HG02970 (cell line): ENCODE measurements at regions not wholly inside any gene's neighbourhood (a gene's known extent, or its start where the extent isn't known, plus 50 kb on each side); places are given as distances from the start of the nearest gene placed in this dataset.
"Not testable (repeated sequence)": the region's sequence is repeated elsewhere in the genome, so short reads cannot be mapped to it uniquely, and the experiment has no call there.

ENCODE experiments used
- ATAC-seq: cut with Tn5 transposase; IDR thresholded peaks from one replicate; pipeline ENCODE4 v1.9.1; 2021; ENCODE audit warnings: mild to moderate bottlenecking, moderate library complexity, moderate number of reproducible peaks; ENCODE audit not compliant: unreplicated experiment, low FRiP score

- ATAC-seq, result not testable (repeated sequence)
These were observed 199.0 kb downstream of the JRKL start for GRCh38 chr11:96588793-96589192.

GRCh38 chr11:96595011-96595410 lies 205.2 kb downstream of the JRKL start:
- no peak for ATAC-seq

- ATAC-seq, result no peak
These were observed 218.2 kb downstream of the JRKL start for GRCh38 chr11:96607864-96608558.

GRCh38 chr11:96614101-96614500 lies 224.3 kb downstream of the JRKL start:
- no peak for ATAC-seq

GRCh38 chr11:96614846-96615245 lies 225.0 kb downstream of the JRKL start:
- no peak for ATAC-seq

GRCh38 chr11:96620464-96621044 lies 230.7 kb downstream of the JRKL start:
- no peak for ATAC-seq

GRCh38 chr11:96621161-96621560 lies 231.3 kb downstream of the JRKL start:
- ATAC-seq, result no peak

GRCh38 chr11:96622026-96622634 lies 232.3 kb downstream of the JRKL start:
- ATAC-seq, result no peak

GRCh38 chr11:96624126-96624525 lies 234.3 kb downstream of the JRKL start:
- no peak for ATAC-seq

- no peak for ATAC-seq
These were observed 237.6 kb downstream of the JRKL start for GRCh38 chr11:96627376-96627775.

GRCh38 chr11:96635655-96636054 lies 245.8 kb downstream of the JRKL start:
- ATAC-seq, result no peak

GRCh38 chr11:96641261-96641660 lies 251.4 kb downstream of the JRKL start:
- ATAC-seq, result no peak

- no peak for ATAC-seq
These were observed 252.8 kb downstream of the JRKL start for GRCh38 chr11:96642583-96642982.

GRCh38 chr11:96643173-96643572 lies 253.4 kb downstream of the JRKL start:
- ATAC-seq, result no peak

GRCh38 chr11:96647621-96648020 lies 257.8 kb downstream of the JRKL start:
- no peak for ATAC-seq

GRCh38 chr11:96648991-96649390 lies 259.2 kb downstream of the JRKL start:
- ATAC-seq, result no peak

- no peak for ATAC-seq
These were observed 262.7 kb downstream of the JRKL start for GRCh38 chr11:96652516-96652915.

GRCh38 chr11:96655474-96655873 lies 265.7 kb downstream of the JRKL start:
- ATAC-seq, result no peak

GRCh38 chr11:96658436-96658835 lies 268.6 kb downstream of the JRKL start:
- ATAC-seq, result no peak

- no peak for ATAC-seq
These were observed 274.3 kb downstream of the JRKL start for GRCh38 chr11:96664110-96664509.

GRCh38 chr11:96680211-96681018 lies 290.6 kb downstream of the JRKL start:
- ATAC-seq, result no peak
